LNCaP clone FGC (cell line): ENCODE measurements at regions not wholly inside any gene's neighbourhood (a gene's known extent, or its start where the extent isn't known, plus 50 kb on each side); places are given as distances from the start of the nearest gene placed in this dataset.

Source experiments
- DNase-seq: peaks from one replicate; pipeline ENCODE4 v3.0.0-alpha.2; 2011; ENCODE audit warnings: low read depth
- H3K4me3 ChIP-seq: 2 replicates; pipeline ENCODE4 v1.5.1; 2011; ENCODE audit warnings: mild to moderate bottlenecking, low read depth, low read length, control low read depth
- TF ChIP-seq, protein P1 (sequence below): IDR thresholded peaks from 2 replicates; pipeline ENCODE4 v1.5.1; 2012; ENCODE audit warnings: mild to moderate bottlenecking; ENCODE audit not compliant: control insufficient read depth, insufficient read depth; ENCODE audit errors: extremely low read depth

GRCh38 chr11:110833033-110833484 is 120.8 kb upstream of the ARHGAP20 start:
- DNase-seq: no peak
- TF ChIP-seq, protein P1, sequence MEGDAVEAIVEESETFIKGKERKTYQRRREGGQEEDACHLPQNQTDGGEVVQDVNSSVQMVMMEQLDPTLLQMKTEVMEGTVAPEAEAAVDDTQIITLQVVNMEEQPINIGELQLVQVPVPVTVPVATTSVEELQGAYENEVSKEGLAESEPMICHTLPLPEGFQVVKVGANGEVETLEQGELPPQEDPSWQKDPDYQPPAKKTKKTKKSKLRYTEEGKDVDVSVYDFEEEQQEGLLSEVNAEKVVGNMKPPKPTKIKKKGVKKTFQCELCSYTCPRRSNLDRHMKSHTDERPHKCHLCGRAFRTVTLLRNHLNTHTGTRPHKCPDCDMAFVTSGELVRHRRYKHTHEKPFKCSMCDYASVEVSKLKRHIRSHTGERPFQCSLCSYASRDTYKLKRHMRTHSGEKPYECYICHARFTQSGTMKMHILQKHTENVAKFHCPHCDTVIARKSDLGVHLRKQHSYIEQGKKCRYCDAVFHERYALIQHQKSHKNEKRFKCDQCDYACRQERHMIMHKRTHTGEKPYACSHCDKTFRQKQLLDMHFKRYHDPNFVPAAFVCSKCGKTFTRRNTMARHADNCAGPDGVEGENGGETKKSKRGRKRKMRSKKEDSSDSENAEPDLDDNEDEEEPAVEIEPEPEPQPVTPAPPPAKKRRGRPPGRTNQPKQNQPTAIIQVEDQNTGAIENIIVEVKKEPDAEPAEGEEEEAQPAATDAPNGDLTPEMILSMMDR: no peak
- no peak overlapping the region for H3K4me3 ChIP-seq

- TF ChIP-seq, protein P1: no peak
- H3K4me3 ChIP-seq: no peak overlapping the region
- DNase-seq: no peak
Observed at GRCh38 chr11:110832539-110832938, 120.3 kb upstream of the ARHGAP20 start.

GRCh38 chr11:110832080-110832479 is 119.8 kb upstream of the ARHGAP20 start:
- no peak for DNase-seq
- no peak overlapping the region for H3K4me3 ChIP-seq
- TF ChIP-seq, protein P1: no peak

DNA sequence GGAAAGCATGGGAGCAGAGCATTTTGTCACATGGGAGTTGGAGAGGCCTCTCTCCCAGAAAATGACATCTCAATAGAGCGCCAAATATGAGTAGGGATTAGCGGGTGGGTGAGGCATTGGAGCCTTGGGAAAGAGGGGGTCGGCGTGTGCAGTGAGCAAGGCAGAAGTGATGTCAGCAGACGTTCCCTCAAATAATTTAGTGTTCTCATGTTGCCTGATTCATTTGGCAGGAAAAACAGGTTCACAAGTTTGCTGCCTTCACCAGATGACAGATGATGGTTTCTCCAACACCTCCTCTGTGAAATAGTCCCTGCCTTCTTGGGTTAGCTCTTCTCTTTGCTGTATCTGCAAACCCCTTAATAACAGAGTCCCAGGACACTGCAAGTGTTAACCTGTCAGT is 118.5 kb upstream of the ARHGAP20 start:
- no peak for DNase-seq
- TF ChIP-seq, protein P1: no peak
- no peak overlapping the region for H3K4me3 ChIP-seq

DNA sequence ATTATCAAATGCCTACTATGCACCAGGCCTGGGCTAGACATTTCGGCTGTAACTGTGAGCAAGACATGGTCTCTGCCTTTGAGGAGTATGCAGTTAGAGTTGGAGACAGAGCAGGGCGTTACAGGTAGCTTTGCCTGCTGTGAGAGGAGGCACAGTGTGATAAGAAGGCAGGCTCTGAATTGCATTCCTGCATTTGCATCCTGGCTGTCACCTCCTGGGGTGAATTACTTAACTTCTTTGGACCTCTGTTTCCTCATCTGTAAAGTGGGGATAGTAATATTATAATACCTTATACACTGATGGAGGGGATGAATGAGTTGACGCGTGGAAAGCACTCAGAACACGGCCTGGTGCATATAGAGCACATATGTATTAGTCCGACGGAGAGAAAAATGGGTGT is 118.1 kb upstream of the ARHGAP20 start:
- H3K4me3 ChIP-seq: no peak overlapping the region
- TF ChIP-seq, protein P1: no peak
- DNase-seq: no peak

DNA sequence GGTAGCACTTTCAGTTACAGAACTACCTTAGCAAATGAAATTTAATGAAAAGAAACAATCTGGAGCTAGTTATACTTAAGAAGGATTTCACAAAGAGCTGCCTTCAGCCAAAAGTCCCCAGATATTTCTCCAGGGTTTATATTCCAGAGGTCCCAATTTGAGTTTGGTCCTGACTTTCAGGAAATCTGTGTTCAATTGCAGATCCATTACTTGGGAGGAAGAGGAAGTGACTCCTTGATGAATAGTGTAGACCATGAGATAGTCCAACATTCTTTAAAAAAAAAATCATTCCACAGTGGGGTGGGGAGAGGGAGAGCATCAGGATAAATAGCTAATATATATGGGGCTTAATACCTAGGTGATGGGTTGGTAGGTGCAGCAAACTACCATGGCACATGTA is 117.6 kb upstream of the ARHGAP20 start:
- TF ChIP-seq, protein P1: no peak
- no peak for DNase-seq
- H3K4me3 ChIP-seq: no peak overlapping the region

- DNase-seq: no peak
- no peak overlapping the region for H3K4me3 ChIP-seq
- TF ChIP-seq, protein P1: no peak
Observed at GRCh38 chr11:110828086-110828485, 115.8 kb upstream of the ARHGAP20 start.
